Psoas muscle (tissue), 7 donors: ENCODE measurements at regions not wholly inside any gene's neighbourhood (a gene's known extent, or its start where the extent isn't known, plus 50 kb on each side); places are given as distances from the start of the nearest gene placed in this dataset.

Experiments used
- ATAC-seq, 4 donors: fragments of 200-7000 bp; cut with Tn5 transposase; one replicate each; pipeline ENCODE4 v1.9.1; 2020; ENCODE audit warnings: moderate library complexity in 3 of 4, mild to moderate bottlenecking in 2 of 4
- DNase-seq, 2 donors: peaks; one replicate each; pipeline ENCODE4 v3.0.0-alpha.2; 2020
- H3K27ac ChIP-seq: fragments of 200-600 bp; one replicate; pipeline ENCODE4 v1.8.0; 2022
- H3K27me3 ChIP-seq, 3 donors: fragments of 200-600 bp in 1 of 3; one replicate each; pipeline versions ENCODE4 v1.6.1 to v1.8.0; 2013 to 2022; ENCODE audit warnings: low read length in 2 of 3, mild to moderate bottlenecking in 2 of 3, moderate library complexity in 1 of 3; ENCODE audit not compliant: insufficient read depth in 3 of 3
- H3K36me3 ChIP-seq, 2 donors: fragments of 200-600 bp in 1 of 2; one replicate each; pipeline versions ENCODE4 v1.6.1 to v1.8.0; 2013 to 2022; ENCODE audit warnings: low read depth in 1 of 2, mild to moderate bottlenecking in 1 of 2, moderate library complexity in 1 of 2; ENCODE audit not compliant: insufficient read depth in 1 of 2
- H3K4me1 ChIP-seq: fragments of 200-600 bp; one replicate; pipeline ENCODE4 v1.8.0; 2022
- H3K4me3 ChIP-seq: fragments of 200-600 bp; one replicate; pipeline ENCODE4 v1.8.0; 2022; ENCODE audit warnings: mild to moderate bottlenecking
- H3K9me3 ChIP-seq: fragments of 200-600 bp; one replicate; pipeline ENCODE4 v1.8.0; 2022
- WGBS, 3 donors: extraction: QIAGEN DNeasy Blood & Tissue Kit; methylation state at CpG; one replicate each; pipeline versions ENCODE4 v1.1.6 to v1.1.7; 2013; 5-methylcytosine and 5-hydroxymethylcytosine counted together
- intact Hi-C, 2 donors: fragments of 100-400 bp; cut with DNase I; formaldehyde crosslinking; loops; one replicate each; pipeline versions ENCODE4 v1.11.0 to v1.14.2; 2022
- TF ChIP-seq, protein P1 (sequence below): fragments of 200-600 bp; IDR thresholded peaks from one replicate; pipeline ENCODE4 v1.8.0; 2022; ENCODE audit warnings: antibody characterized with exemption
- donor health status: healthy with polysubstance abuse.
- donor health status: DM: no; HTN: no; CAD: no; lungs with moderate emphysema.
- donor health status: Bipolar disorder and iron deficiency.
- donor health status: healthy.
- donor health status: DM: yes; HTN: yes; CAD: no.
- donor health status: DM: no; HTN: no; CAD: no.
- donor health status: DM: yes; HTN: yes; CAD: no.

DNA sequence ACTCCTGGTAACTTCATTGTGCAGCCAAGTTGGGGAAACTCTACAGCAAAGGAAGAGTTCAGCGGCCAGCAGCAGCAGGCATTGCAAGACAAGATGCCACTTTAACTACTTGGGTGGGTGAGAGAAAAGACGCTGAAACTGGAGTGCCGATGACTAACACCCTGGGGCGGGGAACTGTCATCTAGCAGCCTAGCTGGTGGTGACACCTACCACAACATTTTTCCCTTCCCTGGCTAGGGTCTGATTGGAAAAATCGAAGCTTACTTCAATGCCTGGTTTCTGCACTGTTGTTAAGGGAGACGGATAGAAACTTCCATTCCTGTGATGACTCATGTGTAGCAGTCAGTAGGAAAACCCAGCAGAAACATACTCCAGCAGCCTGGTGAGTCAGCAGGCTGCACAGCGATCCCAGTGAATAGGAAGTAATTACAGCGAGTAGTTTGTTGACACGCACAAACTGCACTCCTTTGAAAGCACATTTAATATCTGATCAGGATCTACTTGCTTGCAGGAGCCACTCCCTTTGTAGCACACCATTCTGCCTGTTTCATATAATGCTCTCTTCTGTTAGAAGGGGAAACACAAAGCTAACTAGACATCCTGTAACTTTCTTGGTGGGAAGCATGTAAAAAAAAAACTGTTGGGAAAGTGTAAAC lies 62.1 kb upstream of the MAPRE2 start:
- ATAC-seq (peak; percentile 63 to 73 (median 66)), DNase-seq (peak; percentile 53 to 74)
- Histone ChIP-seq H3K9me3 (no peaks in the 10 kb centered on the region), H3K27ac (peak overlapping the region; percentile 99), H3K36me3 (no peaks in the 10 kb centered on the region), H3K4me1 (peaks cover 34% of the 10 kb centered on the region), H3K4me3 (peak overlapping the region; percentile 95), H3K27me3 (no peaks in the 10 kb centered on the region)
- intact Hi-C loops = loop anchor here (1.0 to 10.0 kb wide), 4 partner anchors 37 to 261 kb away; no protein-coding TSS in a partner anchor
- TF ChIP-seq, protein P1, sequence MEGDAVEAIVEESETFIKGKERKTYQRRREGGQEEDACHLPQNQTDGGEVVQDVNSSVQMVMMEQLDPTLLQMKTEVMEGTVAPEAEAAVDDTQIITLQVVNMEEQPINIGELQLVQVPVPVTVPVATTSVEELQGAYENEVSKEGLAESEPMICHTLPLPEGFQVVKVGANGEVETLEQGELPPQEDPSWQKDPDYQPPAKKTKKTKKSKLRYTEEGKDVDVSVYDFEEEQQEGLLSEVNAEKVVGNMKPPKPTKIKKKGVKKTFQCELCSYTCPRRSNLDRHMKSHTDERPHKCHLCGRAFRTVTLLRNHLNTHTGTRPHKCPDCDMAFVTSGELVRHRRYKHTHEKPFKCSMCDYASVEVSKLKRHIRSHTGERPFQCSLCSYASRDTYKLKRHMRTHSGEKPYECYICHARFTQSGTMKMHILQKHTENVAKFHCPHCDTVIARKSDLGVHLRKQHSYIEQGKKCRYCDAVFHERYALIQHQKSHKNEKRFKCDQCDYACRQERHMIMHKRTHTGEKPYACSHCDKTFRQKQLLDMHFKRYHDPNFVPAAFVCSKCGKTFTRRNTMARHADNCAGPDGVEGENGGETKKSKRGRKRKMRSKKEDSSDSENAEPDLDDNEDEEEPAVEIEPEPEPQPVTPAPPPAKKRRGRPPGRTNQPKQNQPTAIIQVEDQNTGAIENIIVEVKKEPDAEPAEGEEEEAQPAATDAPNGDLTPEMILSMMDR = no peak
- WGBS, 3 donors = 0 to 2% (median 0%) methylated on average over 9 of the region's 9 CpGs

DNA sequence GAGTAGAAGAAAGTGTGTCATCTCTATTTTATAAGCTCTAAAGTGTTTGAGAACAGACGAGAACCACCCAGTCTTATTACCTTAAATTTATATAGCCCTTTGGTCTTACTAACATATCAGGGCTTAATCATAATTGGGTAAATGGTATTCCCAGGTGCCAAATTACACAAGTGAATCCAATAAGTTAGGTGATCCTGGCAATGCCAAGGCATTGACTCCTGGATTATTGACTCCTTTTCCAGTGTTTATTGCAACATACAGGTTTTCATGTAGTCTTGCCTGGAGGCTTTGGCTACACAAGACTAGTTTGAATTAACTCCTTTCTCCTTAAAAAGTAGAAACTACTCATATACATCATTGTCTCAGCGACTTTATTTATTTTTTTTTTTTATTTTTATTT lies 59.7 kb upstream of the MAPRE2 start:
- DNase-seq (no peak), ATAC-seq (no peak)
- intact Hi-C loops = no loop called here
- no peaks in the 10 kb centered on the region for H3K36me3 ChIP-seq
- 66 to 91% (median 69%) methylated on average over 2 of the region's 2 CpGs for WGBS, 3 donors
- H3K4me1 ChIP-seq = peaks cover 30% of the 10 kb centered on the region
- peak overlapping the region; percentile 99 for H3K27ac ChIP-seq
- H3K9me3 ChIP-seq = no peaks in the 10 kb centered on the region
- TF ChIP-seq, protein P1 = no peak
- H3K27me3 ChIP-seq = no peaks in the 10 kb centered on the region
- H3K4me3 ChIP-seq = no peak overlapping the region

DNA sequence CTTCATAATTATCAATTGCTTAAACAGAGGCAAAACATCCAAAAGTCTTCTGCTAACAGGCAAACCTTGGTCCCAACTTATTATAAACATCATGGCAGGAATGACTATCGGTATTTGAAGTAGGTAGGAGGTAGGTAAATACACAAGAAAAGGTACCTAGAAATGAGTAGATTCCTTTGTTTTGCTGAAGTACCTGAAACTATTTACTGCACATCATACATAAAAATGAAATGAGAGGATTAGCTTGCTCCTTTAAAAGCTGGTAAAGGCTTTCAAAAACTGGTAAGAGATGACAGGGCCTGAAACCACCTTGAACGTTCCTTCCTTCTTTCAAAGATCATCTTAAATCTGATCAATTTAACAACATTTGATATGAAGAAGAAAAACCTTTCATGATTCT lies 55.2 kb upstream of the MAPRE2 start:
- Histone ChIP-seq H3K36me3 (peaks cover 0 to 7% of the 10 kb centered on the region in 2 donors), H3K4me1 (peaks cover 35% of the 10 kb centered on the region), H3K27ac (peak overlapping the region; percentile 42), H3K9me3 (no peaks in the 10 kb centered on the region), H3K4me3 (no peak overlapping the region), H3K27me3 (no peaks in the 10 kb centered on the region)
- 89 to 94% (median 91%) methylated on average over 2 of the region's 2 CpGs for WGBS, 3 donors
- no peak for ATAC-seq
- DNase-seq = no peak
- TF ChIP-seq, protein P1 = no peak
- intact Hi-C loops = no loop called here

DNA sequence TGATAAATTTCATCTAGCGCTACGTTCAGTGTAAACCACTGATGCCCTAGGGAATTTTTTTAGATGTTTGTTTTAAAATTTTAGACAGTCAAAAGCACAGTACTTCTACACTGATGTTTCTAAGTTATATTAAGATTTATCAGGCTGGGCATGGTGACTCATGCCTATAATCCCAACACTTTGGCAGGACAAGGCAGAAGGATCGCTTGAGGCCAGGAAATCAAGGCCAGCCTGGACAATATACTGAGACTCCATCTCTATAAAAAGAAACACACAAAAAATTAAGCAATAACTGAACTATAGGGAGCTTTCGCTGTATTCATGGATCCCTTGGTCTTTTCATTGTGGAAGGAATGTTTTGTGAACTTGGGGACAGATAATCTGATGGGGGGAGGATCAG lies 50.6 kb upstream of the MAPRE2 start:
- intact Hi-C loops = loop anchor here in 1 of 2 donors (2.0 kb wide), 1 partner anchor 38 kb away; no protein-coding TSS in a partner anchor
- Histone ChIP-seq H3K27ac (peak overlapping the region; percentile 78), H3K4me3 (peak overlapping the region; percentile 22), H3K9me3 (no peaks in the 10 kb centered on the region), H3K27me3 (no peaks in the 10 kb centered on the region), H3K36me3 (peaks cover 0 to 17% of the 10 kb centered on the region in 2 donors), H3K4me1 (peaks cover 46% of the 10 kb centered on the region)
- 40 to 57% (median 48%) methylated on average over 4 of the region's 4 CpGs for WGBS, 3 donors
- TF ChIP-seq, protein P1 = no peak
- peak; percentile 87 to 95 (median 92) for ATAC-seq
- DNase-seq = peak in 1 of 2 donors; percentile 60
